ENCODE measurements at regions not wholly inside any gene's neighbourhood (a gene's known extent, or its start where the extent isn't known, plus 50 kb on each side); places are given as distances from the start of the nearest gene placed in this dataset.

- TF ChIP-seq, protein P1, sequence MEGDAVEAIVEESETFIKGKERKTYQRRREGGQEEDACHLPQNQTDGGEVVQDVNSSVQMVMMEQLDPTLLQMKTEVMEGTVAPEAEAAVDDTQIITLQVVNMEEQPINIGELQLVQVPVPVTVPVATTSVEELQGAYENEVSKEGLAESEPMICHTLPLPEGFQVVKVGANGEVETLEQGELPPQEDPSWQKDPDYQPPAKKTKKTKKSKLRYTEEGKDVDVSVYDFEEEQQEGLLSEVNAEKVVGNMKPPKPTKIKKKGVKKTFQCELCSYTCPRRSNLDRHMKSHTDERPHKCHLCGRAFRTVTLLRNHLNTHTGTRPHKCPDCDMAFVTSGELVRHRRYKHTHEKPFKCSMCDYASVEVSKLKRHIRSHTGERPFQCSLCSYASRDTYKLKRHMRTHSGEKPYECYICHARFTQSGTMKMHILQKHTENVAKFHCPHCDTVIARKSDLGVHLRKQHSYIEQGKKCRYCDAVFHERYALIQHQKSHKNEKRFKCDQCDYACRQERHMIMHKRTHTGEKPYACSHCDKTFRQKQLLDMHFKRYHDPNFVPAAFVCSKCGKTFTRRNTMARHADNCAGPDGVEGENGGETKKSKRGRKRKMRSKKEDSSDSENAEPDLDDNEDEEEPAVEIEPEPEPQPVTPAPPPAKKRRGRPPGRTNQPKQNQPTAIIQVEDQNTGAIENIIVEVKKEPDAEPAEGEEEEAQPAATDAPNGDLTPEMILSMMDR (IDR thresholded peaks at IDR 0.05) = no peak
- no peak for TF ChIP-seq POLR2A (IDR thresholded peaks at IDR 0.05)
- no peak for TF ChIP-seq POLR2AphosphoS5 (IDR thresholded peaks at IDR 0.05)
- no peak for TF ChIP-seq EP300 (IDR thresholded peaks at IDR 0.05)
Measured at GRCh38 chr21:23732776-23733175, 1874.5 kb downstream of the MRPL39 start.
